ENCODE measurements at regions not wholly inside any gene's neighbourhood (a gene's known extent, or its start where the extent isn't known, plus 50 kb on each side); places are given as distances from the start of the nearest gene placed in this dataset.
"Not testable (repeated sequence)": the region's sequence is repeated elsewhere in the genome, so short reads cannot be mapped to it uniquely, and the experiment has no call there.

GRCh38 chr16:86869288-86870022 is 291.1 kb downstream of the FOXL1 start:
- no peak for DNase-seq

- DNase-seq = no peak
Measured at GRCh38 chr16:86870380-86870779, 292.0 kb downstream of the FOXL1 start.

GRCh38 chr16:86872131-86872530 is 293.8 kb downstream of the FOXL1 start:
- DNase-seq = no peak

GRCh38 chr16:86872833-86873232 is 294.5 kb downstream of the FOXL1 start:
- DNase-seq = no peak

- DNase-seq = peak; percentile 17 to 55 (median 32)
Measured at GRCh38 chr16:86874141-86874540, 295.8 kb downstream of the FOXL1 start.

GRCh38 chr16:86876499-86876898 is 298.1 kb downstream of the FOXL1 start:
- DNase-seq = no peak

GRCh38 chr16:86877108-86877507 is 298.8 kb downstream of the FOXL1 start:
- no peak for DNase-seq

- DNase-seq = no peak
Measured at GRCh38 chr16:86877835-86878234, 299.5 kb downstream of the FOXL1 start.

GRCh38 chr16:86878236-86879080 is 300.1 kb downstream of the FOXL1 start:
- no peak for DNase-seq

- DNase-seq = no peak
Measured at GRCh38 chr16:86879268-86879667, 300.9 kb downstream of the FOXL1 start.

GRCh38 chr16:86880316-86881117 is 302.2 kb downstream of the FOXL1 start:
- DNase-seq = no peak

- DNase-seq = no peak
Measured at GRCh38 chr16:86881118-86881510, 302.8 kb downstream of the FOXL1 start.

GRCh38 chr16:86881861-86882273 is 303.5 kb downstream of the FOXL1 start:
- DNase-seq = no peak

GRCh38 chr16:86882586-86883280 is 304.4 kb downstream of the FOXL1 start:
- no peak for DNase-seq

GRCh38 chr16:86883583-86884389 is 305.4 kb downstream of the FOXL1 start:
- no peak for DNase-seq

GRCh38 chr16:86884390-86884650 is 306.0 kb downstream of the FOXL1 start:
- no peak for DNase-seq

- no peak for DNase-seq
Measured at GRCh38 chr16:86885139-86885538, 306.8 kb downstream of the FOXL1 start.

GRCh38 chr16:86886651-86887050 is 308.3 kb downstream of the FOXL1 start:
- DNase-seq = no peak

GRCh38 chr16:86887416-86887815 is 309.1 kb downstream of the FOXL1 start:
- DNase-seq = no peak

GRCh38 chr16:86888231-86889053 is 310.1 kb downstream of the FOXL1 start:
- DNase-seq = no peak

- DNase-seq = not testable (repeated sequence)
Measured at GRCh38 chr16:86889054-86889366, 310.7 kb downstream of the FOXL1 start.

All from suppressor macrophage (primary cell).